ELR (cell line): ENCODE measurements at regions not wholly inside any gene's neighbourhood (a gene's known extent, or its start where the extent isn't known, plus 50 kb on each side); places are given as distances from the start of the nearest gene placed in this dataset.

Experiments
- DNase-seq: peaks from one replicate; pipeline ENCODE4 v3.0.0-alpha.2; 2015; ENCODE audit warnings: low read depth

GRCh38 chrX:94041881-94042280, 367.9 kb downstream of the FAM133A start:
- DNase-seq = no peak

GRCh38 chrX:94045724-94046123, 371.7 kb downstream of the FAM133A start:
- no peak for DNase-seq

- no peak for DNase-seq
Observed at GRCh38 chrX:94051926-94052325, 377.9 kb downstream of the FAM133A start.

- no peak for DNase-seq
Observed at GRCh38 chrX:94053575-94053974, 379.6 kb downstream of the FAM133A start.

- DNase-seq = no peak
Observed at GRCh38 chrX:94057385-94057784, 383.4 kb downstream of the FAM133A start.

- peak; percentile 0 for DNase-seq
Observed at GRCh38 chrX:94058728-94059382, 384.8 kb downstream of the FAM133A start.

GRCh38 chrX:94065091-94065490, 391.1 kb downstream of the FAM133A start:
- no peak for DNase-seq

GRCh38 chrX:94089149-94089548, 415.1 kb downstream of the FAM133A start:
- DNase-seq = no peak

GRCh38 chrX:94097868-94098267, 423.9 kb downstream of the FAM133A start:
- no peak for DNase-seq

- no peak for DNase-seq
Observed at GRCh38 chrX:94107981-94108380, 434.0 kb downstream of the FAM133A start.

GRCh38 chrX:94114362-94114761, 440.4 kb downstream of the FAM133A start:
- DNase-seq = no peak

GRCh38 chrX:94121799-94122198, 447.8 kb downstream of the FAM133A start:
- no peak for DNase-seq

- no peak for DNase-seq
Observed at GRCh38 chrX:94123062-94123461, 449.1 kb downstream of the FAM133A start.

GRCh38 chrX:94162971-94163370, 489.0 kb downstream of the FAM133A start:
- DNase-seq = no peak

- peak; percentile 3 for DNase-seq
Observed at GRCh38 chrX:94178145-94178788, 504.3 kb downstream of the FAM133A start.

GRCh38 chrX:94204524-94204923, 530.5 kb downstream of the FAM133A start:
- no peak for DNase-seq

GRCh38 chrX:94216738-94217137, 542.7 kb downstream of the FAM133A start:
- DNase-seq = no peak

GRCh38 chrX:94252211-94252610, 578.2 kb downstream of the FAM133A start:
- no peak for DNase-seq

- no peak for DNase-seq
Observed at GRCh38 chrX:94256396-94256795, 582.4 kb downstream of the FAM133A start.

GRCh38 chrX:94265323-94265722, 591.3 kb downstream of the FAM133A start:
- no peak for DNase-seq

- no peak for DNase-seq
Observed at GRCh38 chrX:94288325-94288724, 614.3 kb downstream of the FAM133A start.

- no peak for DNase-seq
Observed at GRCh38 chrX:94288972-94289371, 615.0 kb downstream of the FAM133A start.

- no peak for DNase-seq
Observed at GRCh38 chrX:94302446-94302845, 628.4 kb downstream of the FAM133A start.

- DNase-seq = no peak
Observed at GRCh38 chrX:94329182-94329581, 655.2 kb downstream of the FAM133A start.
